Ammon's horn (tissue), 1 donor: ENCODE measurements at regions not wholly inside any gene's neighbourhood (a gene's known extent, or its start where the extent isn't known, plus 50 kb on each side); places are given as distances from the start of the nearest gene placed in this dataset.

Experiments
- DNase-seq: peaks from one replicate; pipeline ENCODE4 v3.0.0-alpha.2; 2016; ENCODE audit warnings: low spot score

DNA sequence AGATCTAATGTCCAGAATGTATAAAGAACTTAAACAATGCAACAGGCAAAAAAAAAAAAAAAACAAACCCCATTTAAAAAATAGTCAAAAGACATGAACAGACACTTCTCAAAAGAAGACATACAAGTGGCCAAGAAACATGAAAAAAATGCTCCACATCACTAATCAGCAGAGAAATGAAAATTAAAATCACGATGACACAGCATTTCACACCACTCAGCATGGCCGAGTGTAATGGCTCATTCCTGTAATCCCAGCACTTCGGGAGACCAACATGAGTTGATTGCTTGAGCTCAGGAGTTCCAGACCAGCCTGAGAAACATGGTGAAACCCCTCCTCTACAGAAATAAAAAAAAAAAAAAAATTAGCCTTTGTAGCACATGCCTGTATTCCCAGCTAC is 701.4 kb upstream of the NRSN1 start:
- DNase-seq, result no peak

DNA sequence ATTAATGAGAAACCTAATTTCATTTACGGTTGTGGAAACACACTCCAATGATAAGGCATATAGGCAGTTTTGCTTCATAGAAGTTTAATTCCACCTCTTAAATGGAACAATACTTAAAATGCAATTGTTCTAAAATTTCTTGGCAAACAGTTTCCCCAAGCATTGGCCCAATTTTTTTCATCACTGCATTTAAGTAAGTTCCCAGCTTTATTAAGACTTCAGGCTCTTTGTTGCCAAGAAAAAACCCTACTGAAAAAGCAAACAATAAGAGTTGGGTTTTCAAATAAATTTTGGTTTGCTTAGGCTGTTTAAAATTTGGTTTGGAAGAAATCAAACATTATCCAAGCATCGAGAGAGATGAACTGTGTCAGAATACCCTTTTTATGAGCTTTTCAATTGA is 690.9 kb upstream of the NRSN1 start:
- no peak for DNase-seq

DNA sequence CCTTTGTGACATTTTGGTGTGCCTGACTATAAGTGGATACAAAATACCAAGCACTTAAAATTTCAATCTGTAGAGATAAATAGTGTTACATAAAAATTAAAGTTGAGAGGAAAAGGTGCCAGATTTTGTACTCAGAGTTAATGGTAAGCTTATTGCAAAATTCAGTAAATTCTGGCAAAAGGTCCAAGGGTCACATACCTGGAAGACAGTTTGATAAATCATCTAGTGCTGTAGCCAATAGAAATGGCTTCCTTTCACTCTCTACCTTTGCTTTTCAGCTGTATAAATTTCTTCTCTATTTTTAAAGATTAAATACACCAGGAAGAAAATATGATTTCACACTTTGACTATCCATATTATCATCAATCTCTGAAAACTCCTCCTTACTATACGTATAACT is 690.2 kb upstream of the NRSN1 start:
- no peak for DNase-seq

DNA sequence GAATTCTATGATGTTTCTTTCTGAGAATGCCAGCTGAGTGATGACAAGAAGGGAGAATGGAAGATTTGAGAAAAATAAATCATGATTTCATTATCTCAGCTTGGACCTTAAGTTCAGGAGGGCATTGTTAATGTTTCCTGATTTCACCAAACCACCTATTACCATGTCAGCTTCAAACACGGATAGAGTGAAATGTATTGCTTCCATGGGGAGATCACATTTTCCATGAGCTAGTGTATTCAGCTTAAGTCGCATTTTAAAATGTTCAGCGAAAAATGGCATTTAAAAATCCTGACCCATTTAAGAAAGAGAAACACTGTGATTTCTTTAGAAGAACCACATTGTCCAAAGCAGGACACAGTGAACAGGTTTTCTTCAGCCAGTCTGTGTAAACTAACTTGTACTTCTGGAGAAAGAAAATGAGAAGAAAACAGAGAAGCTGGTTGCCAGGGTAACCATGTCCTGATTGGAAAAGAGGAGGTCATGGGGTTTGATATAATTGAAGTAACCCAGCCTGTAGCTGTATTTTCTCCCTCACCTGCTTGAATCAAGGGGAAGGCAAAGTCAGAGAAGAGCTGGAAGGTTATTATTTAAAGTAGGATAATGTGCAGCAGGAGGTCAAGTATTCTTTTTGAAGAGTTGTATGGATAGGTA is 684.1 kb upstream of the NRSN1 start:
- DNase-seq, result no peak

DNA sequence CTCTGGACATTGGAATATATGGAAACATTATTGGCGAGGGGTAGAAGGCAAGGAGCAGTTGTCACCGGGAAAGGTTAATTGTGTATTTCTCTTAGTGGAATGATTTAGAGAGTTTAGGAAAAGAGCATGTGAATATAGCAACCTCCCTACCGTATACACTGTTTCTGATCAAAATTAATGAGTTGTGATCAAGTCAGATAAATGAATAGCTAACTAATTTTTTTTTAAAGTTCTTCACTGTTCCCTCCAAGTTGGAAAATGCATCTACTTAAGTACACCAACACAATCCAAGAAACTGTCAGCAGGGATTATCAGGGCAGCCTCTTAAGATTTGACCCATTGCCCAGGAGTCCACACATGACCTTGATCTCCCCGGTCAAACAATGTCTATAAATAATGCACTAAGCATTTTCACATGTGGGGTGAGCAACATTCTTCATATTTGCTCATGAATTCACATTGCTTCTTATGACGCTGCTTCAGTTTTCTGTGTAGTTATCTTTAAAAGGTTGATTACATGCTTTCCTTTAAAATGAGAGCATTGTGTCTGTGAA is 680.8 kb upstream of the NRSN1 start:
- DNase-seq, result no peak

DNA sequence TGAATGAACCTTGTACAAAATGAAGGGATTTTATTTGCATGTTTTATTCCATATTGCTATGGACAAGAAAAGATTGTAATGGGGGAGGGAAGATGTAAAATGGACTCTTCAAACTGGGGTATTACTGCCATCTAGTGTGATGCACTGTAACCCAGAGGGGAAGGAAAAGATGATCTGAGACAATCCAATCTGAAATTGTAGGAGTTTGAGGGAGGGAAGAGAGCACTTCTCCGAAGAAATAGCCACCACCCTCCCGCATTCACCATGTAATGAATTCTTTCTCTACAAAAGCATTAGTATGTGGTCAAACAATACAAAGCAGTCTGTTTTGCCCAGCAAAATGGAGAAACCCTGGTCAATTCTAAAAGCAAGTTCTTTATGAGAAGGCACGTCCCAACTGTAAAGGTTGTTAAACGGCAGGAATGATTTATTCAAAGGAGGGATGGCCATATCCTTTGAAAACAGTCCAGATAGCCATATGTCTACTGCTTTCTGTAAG is 679.5 kb upstream of the NRSN1 start:
- peak; percentile 81 for DNase-seq

DNA sequence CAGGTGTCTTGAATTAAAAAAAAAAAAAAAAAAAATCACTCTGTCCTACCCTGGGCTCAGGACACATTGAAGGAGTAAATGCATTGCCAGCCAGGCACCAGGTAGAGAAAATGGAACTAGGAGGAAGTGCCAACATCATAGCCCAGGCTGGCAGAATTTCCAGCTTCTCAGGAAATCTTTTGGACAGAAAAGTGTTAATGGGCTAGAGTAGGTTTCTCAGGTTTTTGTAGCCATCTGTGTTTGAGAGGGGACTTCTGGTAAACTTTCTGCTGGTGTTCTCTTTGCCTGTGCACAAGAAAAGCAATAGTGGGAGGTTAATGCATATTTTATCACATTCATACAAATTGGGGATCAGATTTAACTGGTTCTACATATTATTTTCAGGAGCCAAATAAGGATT is 678.3 kb upstream of the NRSN1 start:
- no peak for DNase-seq

DNA sequence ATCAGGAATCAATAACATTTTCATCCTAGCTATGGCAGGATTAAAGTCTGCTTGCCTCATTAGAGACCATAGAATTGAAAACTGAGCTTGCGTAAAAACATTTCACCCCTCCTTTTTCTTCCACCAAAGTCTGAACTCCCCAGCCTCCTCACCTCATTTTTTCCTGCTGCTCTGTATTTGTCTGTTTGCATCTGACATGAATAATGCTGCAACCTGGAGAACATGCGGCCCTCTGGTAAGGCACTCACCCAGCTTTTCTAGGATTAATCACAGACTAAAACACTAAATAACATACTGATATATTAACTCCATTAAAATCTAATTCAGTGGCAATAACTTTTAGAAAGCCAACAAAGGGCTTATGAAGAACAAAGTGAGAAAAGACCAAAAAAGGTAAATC is 677.7 kb upstream of the NRSN1 start:
- no peak for DNase-seq

DNA sequence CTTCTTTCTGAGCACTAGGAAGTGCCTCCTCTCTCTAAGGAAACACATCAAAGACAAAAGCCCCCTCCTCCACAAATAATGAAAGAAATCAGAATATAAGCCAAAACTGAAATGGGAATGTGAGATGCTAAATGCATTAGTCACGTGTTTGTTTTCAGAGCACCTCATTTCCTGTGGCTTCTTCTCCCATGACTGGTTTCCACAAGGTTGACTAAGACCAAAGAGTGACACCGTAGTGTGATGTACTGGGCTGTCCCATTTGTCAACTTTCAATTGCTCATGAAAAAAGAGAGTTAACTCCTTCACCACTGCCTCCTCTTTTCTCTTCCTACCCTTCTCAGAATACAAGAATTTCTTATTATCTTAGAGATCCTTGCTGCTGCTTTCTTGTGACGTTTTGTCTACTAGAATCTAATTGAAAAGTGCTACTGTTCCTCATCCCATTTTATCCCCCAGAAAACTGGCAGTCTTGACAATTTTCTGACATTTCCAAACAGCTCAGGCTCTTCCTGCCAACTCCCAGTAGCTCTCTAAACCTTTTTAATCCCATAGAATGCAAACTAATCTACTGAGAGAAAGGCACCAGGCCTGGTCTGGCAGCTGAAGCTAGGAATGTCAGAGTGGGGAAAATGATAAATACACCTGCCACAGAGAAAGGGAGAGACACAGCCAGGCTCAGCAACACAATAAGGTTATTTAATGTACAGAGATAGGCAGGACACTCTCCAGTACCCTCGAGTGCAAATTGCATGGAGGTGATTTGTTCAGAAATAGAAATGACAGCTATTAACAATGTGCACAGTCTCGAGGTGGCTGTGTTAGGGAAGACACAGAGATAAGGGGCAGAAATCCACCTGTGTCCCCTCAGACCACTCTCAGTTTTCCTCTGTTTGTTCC is 671.7 kb upstream of the NRSN1 start:
- DNase-seq, result no peak

DNA sequence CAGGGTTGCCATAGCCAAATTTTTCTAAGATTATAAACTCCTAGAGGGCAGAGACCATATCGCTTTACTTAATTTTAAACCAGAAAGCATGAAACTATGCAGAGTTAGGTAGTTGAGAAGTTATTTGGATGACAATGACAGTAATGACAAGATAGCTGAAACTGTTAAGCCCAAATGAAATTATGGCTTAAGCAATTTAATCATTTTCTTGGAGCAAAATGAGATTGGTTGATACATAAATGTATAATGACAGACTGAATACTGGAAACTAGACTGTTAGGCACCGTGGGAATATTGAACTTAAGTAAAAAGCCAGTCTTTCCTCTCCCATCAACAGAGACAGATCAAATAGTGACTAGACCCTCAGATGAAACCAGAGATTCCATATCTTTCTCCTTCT is 670.3 kb upstream of the NRSN1 start:
- no peak for DNase-seq

DNA sequence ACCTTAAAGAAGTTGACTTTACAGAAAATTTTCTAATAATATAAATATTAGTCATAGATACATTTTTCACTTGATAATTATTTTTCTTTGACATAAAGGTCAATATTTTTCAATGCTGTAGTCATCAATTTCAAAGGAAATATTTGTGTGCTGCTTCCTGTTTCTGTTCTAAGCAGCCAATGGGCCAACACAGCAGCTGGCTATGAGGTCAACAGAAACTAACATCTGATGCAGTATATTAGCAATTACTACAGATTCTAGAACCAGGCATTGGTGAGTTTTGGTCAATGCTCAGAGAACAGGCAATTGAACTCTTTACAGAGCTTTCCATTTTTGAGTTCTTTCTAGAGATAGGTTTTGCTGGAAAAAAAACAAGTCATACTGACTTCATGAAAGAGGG is 669.6 kb upstream of the NRSN1 start:
- DNase-seq, result no peak

DNA sequence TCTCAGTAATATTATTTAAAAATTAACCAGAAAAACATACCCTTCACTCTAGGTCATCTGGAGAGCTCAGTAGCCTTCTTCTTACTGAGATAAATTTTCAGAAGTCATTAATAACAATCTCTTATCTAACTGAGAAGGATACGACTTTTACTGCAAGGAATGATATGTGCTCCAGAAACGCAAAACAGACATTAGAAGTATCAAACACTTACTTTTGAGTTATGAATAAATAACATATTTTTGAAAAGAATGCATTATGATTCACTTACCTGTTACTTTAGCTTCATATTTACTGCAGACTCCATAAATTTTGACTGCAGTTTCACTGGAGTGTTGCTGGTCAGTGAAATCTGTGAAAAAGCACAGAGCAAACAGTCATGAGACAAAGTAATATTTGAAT is 668.7 kb upstream of the NRSN1 start:
- no peak for DNase-seq

DNA sequence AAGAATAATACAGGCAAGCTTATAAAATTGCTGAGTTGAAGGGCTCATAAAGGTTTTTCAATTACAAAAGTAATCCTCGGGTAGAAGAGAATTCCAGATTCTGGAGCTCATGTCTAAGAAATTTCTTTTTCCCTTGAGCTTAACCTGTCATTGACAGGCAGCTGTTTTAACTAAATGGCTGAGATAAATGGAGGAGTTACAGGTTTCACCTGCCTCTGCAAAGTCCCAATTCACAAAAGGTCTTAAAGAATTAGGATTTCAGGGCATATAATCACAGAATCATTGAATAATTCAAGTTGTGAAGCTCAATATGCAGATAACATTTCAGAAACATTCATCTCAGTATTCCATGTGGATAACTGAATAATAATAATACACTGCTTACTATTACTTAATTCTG is 660.1 kb upstream of the NRSN1 start:
- DNase-seq, result no peak

DNA sequence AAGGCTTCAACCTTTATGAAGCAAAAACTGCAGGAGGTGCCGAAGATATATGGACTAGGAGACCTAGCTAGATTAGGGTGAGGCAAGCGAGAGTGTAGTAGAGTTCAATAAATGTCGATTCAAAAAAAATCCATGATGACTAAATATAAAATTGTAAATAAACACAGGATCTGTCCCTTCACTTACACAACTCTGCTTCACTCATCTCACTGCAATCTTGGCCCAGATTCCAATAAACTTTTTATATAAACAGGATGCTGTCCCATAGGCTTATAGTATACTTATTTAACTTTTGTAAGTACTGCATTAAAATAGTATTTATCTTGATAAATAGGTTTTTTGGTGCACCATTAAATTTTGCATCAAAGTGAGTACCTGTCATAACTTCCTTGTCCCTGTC is 648.4 kb upstream of the NRSN1 start:
- DNase-seq, result no peak

DNA sequence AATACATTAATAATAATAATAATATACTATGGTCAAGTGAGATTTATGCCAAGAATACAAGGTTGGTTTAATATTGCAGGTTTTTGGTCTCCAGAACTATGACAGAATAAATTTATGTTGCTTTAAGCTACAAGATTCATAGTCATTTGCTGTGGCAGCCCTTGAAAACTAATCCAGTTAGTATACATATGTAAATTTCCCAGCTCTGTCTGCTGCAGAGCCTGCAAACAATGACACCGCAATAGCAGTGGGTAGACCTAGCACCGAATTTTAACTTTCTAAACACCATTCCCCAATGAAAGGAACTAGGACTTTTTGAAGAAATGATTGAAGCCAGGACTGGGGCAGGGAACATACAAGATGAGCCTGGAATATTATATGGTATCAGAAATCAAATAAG is 647.7 kb upstream of the NRSN1 start:
- no peak for DNase-seq

DNA sequence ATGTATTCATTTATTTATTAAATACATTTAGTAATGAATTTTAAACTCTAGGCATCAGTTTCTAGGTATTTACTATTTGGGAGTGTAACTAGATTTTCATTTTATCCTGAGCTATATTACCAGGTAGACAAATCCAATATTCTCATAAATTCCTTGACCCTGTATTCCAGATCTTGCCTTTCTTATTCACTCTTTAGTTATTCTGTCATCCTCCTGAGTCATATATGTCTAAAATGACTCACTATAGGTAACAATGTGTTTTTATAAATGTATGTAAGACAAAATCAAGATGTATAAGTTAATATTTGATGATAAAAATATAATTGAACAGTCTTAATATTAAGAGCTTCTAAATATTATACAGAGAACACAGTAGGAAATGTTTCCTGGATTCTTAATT is 642.1 kb upstream of the NRSN1 start:
- DNase-seq, result no peak

DNA sequence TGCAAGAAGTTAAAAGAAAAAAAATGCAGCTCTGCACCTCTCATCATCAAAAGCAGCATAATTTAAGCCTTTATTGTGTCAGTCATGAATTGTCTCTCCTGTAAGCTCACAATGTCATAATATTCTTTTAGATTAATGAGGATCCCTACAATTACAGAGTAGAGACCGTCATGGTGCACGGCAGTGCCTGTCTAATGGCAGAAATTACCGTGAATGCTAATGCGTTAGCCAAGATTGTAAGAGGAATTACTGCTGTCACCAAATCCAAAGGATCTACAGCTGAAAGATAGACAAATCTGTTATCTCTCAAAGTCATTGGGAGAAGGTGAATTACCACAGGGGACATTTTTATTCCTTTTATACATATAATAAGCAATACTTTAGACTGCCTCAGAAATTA is 631.6 kb upstream of the NRSN1 start:
- no peak for DNase-seq

DNA sequence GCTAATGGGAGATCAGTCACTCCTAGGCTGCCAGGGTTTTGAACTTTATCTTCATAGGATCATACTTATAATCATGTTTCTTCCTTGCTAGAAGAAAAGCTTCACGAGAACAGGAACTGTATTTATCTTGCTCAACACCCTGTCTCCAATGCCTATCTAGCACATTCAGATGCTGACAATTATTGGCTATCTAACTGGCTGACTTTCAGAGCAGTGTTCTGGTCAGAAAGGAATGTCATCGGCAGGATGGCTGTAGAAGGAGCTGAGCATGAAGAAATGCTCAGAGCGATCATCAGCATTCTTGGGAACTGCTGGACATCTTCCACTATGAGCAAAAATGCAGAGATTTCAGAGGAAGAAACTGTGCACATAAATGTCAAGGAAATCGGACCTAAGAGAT is 628.0 kb upstream of the NRSN1 start:
- no peak for DNase-seq

DNA sequence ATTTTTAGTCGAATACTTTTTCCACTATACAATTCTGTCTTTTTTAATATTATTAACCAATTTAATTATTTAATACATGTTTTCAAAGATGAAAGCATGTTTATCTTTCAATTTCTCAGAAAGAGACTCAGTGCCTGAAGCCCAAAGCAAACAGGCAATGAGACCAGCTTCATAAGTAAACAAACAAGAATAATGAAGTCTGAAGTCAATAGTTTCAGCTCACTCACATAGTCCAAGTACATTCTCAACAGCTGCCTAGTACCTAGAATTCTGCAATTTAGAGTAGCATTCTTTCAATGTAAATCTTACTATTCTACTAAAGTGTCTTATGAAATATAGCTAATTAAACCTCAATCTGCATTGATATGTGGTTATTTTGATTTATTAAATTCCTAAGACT is 626.5 kb upstream of the NRSN1 start:
- no peak for DNase-seq

DNA sequence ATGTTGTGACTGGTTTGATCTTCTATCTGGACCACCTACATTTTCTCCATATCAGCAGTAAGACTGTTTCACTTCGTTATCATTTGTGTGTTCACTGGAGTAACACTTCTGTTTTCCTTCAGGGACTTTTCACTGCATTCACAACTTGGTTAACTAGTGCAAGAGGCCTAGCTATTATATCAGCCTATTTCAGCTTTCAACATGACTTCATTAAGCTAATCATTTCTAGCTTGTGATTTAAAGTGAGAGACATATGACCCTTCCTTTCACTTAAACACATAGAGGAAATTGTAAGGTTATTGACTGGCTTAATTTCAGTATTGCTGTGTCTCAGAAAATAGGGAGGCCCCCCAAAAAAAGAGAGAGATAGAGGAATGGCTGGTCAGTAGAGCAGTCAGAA is 622.8 kb upstream of the NRSN1 start:
- DNase-seq, result no peak

DNA sequence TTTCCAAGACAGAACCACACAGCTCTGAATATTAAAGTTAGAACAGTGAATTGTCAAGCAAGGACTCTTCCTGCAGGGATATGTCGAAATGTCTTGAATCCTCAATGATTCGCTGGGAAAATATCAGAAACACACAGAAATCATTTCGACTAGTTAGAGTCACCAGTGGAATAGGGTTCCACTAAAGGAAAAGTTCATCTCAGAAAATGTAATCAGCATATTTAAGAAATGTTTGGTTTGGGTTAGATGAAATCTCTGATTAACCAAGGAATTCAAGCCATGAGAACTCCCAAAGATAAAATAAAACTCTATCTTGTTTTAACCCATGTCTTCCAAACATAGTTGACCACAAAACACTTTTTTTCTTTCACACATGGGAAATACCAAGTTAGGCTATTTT is 621.0 kb upstream of the NRSN1 start:
- no peak for DNase-seq

DNA sequence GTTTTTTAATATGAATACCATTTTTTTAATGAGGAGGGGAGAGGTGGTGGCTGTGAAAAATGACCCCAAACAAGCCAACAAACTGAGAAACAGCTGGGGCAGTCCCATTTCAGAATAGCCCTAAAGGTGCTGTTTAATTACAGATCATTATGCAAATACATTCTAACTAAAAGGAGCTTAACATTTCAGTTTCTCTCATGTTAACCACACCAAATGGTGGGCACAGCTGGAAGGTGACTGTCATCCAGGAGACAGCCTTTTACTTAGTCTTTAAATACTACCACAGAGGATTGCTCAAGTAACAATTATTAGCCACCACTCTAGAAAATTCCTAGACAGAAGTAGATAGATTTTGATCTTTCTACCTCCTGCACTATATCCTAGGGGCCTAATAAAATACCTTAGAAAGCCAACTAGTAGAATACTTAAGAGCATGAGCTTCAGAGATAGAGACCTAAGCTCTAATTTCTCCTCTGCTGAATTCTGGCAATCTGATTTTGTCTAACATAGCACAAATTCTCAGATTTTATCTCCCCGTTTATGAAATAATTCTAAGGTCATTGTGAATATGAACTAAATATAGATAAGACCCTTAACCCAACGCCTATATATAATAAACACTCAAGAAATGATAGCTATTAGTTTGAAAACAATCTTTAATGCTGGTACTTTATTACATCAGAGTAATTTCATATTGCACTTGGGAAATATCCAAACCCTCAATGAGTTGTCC is 615.1 kb upstream of the NRSN1 start:
- no peak for DNase-seq

DNA sequence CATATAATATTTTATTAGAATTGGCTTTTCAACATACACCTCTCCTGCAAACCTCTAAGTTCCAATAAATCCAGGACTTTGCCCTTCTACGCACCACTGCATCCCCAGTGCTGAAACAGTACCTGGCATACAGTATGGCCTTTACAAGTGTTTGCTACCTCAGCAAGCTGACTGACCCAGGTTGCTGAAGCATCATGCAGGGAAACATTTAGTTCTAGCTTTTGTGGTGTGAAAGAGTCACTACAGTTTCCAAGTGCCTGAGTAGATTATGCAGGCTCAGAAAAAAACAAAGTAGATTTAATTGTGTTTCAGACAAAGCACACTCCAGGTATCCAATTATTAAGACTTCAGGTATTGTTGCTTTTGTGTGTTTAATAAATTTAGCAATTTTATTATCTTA is 614.2 kb upstream of the NRSN1 start:
- no peak for DNase-seq
